NCI-H1105 treated with DMSO at 0.1 percent for 48 hours (cell line): ENCODE measurements at regions not wholly inside any gene's neighbourhood (a gene's known extent, or its start where the extent isn't known, plus 50 kb on each side); places are given as distances from the start of the nearest gene placed in this dataset.

Experiments used
- DNase-seq: peaks from one replicate; lab custom pipeline; 2025; lab: John Stamatoyannopoulos, UW

- no peak for DNase-seq
Measured at GRCh38 chr1:43008115-43009060, 49.7 kb upstream of the SLC2A1 start.
